Activated CD4-positive, alpha-beta T cell treated with anti-CD3 and anti-CD28 coated beads, Interleukin-2, amount 50 U/mL, for 24 hours (primary cell): ENCODE measurements at regions not wholly inside any gene's neighbourhood (a gene's known extent, or its start where the extent isn't known, plus 50 kb on each side); places are given as distances from the start of the nearest gene placed in this dataset.

Source experiments
- DNase-seq, 2 donors: peaks; one replicate each; pipeline ENCODE4 v3.0.0-alpha.2; 2020; ENCODE audit warnings: low read depth in 1 of 2, low spot score in 1 of 2

DNA sequence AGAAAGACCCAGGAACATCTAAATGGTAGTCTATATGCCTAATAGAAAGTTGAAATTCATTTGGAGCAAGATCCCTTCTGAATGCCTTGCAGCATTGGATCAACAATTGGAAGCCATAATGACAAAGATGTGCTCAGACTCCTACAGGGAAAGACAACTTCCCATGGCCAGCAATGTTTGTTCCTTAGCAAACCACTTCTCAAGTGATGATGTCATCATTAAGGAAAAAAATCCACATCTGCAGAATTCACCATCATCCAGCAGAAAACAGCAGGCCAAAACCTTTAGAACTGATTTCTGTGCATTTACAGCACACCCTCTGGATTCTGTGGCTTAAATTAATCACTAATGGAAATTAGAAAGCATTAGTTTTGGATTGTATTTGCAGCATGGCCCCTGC, 82.4 kb upstream of the ZIC3 start:
- DNase-seq, result no peak

GRCh38 chrX:137482136-137482535, 83.8 kb upstream of the ZIC3 start:
- no peak for DNase-seq

GRCh38 chrX:137479386-137479785, 86.5 kb upstream of the ZIC3 start:
- DNase-seq, result no peak

- DNase-seq, result no peak
Observed at GRCh38 chrX:137441711-137442110, 124.2 kb upstream of the ZIC3 start.

GRCh38 chrX:137432609-137433008, 133.3 kb upstream of the ZIC3 start:
- no peak for DNase-seq

DNA sequence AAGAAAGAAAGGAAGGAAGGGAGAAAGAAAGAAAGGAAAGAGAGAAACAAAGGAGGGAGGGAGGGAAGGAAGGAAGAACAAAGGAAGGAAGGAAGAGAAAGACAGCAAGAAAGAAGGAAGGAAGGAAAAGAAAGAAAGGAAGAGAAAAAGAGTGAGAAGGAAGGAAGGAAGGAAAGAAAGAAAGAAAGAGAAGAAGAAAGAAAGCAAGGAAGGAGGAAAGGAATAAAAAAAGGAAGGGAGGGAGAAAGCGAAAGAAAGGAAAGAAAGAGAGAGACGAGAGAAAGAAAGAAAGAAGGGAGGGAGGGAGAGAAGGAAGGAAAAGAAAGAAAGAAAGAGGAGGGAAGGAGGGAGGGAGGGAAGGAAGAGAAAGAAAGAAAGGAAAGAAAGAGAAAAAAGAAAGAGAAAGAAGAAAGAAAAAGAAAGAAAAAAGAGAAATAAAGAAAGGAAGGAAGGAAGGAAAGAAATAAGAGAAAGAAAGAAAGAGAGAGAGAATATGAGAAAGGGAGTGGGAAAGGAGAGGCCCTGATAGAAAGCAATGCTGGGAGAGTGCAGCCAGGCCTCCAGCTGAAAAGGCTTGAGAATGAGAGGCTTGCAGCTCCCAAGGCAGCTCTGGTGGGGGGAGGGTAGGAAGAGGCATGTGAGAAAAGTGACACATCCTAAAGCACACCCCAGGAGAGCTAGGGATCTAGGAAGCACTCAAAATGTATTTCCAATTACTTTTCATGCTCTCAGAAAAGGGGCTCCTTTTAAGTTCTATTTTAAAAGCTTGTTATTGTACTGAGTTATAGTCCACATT, 134.0 kb upstream of the ZIC3 start:
- DNase-seq, result no peak

- DNase-seq, result no peak
Observed at GRCh38 chrX:137430984-137431475, 134.9 kb upstream of the ZIC3 start.

DNA sequence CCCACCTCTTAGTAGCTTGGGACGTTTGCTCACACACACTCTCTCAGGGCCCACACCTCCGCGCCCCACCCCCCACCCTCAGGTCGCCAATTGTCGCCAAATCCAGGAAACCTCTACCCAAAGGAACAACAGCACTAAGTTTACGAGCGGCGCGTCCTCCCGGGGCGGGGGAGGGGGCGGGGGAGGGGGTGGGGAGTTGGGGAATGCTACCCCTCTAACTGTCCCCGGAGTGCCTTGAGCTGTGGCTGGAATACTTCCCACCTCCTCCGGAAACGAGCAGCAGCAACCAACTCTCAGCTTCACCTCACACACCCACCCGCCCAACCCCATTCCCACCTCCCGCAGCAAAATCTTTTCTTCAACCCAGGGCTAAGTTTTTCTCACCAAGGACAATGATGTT, 135.6 kb upstream of the ZIC3 start:
- no peak for DNase-seq

DNA sequence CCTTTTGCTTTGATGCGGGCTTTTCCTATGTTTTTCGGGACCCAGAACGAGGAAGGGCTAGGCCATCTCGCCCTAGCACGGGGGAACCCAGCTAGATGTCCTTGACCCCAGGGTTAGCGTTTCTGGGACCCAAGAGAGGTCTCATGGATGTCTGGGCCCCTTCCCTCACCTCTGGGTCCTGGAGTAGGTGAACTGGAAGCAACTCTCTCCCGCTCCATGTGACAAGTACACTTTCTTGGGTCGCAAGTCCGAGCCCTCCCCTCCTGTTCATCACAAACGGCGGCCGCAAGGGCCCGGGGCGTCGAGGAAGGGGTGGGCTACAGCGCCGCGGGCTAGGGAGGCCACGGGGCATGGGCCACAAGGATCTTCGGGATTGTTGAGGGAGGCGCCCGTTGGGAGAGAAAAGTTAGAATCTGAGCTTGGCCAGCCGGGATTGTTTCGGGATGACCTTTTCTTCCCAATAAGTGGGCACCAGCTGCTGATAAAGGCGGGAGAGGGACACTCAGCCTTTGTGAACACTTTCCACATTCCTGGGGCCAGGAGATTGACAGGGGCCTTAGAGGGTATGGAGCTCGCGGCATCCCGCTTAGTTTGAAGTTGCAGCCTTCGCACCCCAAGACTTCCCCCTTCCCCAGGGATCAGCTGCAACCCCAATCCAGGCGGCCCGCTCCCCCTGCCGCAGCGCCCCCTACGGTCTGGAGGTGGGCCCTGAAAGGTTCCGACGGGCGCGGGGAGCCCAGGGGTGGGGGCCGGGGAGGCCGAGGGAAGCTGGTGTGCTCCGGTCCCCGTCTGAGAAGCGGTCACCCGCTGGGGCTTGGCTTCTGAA, 136.9 kb upstream of the ZIC3 start:
- no peak for DNase-seq

DNA sequence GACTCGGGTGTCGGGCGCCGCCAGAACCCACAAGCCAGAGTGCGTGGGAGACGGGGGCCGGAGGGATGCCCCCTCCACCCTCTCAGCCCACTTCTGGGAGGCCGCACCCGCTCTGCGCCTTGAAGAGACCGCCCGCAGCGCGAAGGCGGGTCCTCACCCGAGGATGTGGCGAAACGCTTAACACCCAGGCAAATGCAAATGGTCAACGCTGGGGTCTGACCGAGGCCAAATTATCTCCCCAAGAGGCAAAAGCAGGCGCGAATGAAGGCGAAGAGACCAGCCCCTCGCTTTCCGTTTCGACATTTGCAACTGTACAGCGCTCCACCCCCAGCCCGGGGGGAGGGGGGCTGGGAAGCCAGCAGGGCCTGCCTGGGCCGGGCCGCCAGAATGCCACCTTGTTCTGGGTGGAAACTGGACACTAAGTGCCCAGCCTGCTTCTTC, 137.7 kb upstream of the ZIC3 start:
- no peak for DNase-seq

DNA sequence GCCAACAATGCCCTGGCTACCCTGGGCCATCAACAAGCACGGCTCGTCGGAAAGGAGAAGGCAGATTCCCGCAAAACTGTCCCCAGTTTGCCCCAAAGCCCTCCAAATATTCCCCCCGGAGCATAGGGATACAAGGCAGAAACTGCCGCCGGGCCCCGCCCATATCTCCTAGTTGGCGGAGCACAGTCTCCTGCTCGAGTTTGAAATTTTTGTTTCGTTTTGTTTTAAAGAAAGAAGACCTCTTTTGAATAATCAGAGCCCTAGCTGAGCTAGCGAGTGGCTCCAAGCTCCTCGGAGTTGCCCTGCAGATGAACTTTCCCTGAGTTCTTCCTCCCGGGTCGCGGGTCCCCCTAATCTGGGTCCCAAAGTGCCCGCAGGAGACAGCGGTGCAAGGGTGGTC, 138.1 kb upstream of the ZIC3 start:
- no peak for DNase-seq

GRCh38 chrX:137427426-137427778, 138.5 kb upstream of the ZIC3 start:
- no peak for DNase-seq

- no peak for DNase-seq
Observed at GRCh38 chrX:137426695-137427425, 139.1 kb upstream of the ZIC3 start.

GRCh38 chrX:137425986-137426385, 139.9 kb upstream of the ZIC3 start:
- DNase-seq, result no peak

DNA sequence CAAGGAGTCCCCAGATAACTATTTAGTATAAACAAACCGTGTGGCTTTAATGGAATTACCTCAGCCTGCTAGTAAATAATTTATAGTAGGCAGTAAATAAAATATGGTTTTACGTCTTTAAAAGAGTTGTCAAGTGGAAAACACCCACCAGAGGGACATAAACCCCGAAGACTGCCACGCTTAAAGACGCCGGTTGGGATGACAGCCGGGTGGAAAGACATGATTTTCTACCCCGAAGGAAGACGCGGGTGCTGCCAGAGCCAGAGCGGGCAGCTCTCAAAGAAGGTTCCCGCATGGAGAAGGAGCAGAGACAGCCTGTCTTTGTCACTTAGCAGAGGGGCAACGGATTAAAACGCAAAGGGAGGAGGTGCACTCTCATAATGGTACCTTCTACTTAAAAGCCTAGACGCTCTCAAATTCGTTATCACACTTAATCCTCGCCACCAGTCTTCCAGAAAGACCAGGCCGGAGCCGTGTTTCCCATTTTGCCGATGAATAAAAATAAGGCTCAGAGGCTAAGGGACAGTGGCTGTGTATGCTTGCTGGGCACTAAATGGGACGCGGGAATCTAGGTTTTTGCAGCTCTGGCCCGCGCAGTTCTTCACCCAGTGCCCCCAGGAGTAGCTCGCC, 140.5 kb upstream of the ZIC3 start:
- DNase-seq, result no peak

DNA sequence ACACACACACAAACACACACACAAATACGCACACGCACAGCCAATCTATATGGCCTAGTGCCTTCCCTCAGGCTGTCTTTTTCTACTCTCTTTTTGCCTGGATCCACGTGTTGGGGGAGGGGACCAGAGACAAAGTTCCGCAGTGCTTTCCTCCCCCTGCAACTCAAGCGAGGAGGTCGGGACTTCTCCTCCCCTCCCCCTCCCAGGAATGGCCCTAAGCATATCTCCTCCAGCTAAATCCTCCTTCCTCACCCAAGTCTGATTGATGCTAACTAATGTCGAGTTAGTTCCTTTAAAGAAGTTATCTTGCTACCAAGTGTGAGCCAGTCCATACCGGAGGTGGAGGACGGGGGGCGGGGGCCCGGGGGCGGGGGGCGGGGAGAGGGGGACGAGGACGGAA, 141.2 kb upstream of the ZIC3 start:
- no peak for DNase-seq

DNA sequence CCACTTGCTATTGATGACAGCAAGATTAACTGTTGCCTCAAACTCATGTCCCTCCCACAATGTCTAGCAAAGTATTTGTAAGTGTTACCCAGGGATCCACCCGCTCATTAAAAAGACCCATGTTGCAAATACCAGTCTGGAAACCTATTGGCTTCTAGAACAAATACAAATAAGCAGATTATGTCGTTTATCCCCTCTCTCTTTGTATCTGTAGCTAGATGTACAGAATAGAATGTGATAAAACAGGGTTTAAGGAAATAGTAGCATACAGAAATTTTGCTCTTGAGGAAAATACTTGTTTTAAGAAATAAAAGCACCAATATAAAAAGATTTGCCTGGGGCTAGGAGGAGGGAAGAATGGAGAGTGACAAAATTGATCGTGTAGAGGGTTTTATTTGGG, 142.7 kb upstream of the ZIC3 start:
- no peak for DNase-seq

GRCh38 chrX:137418086-137418485, 147.8 kb upstream of the ZIC3 start:
- no peak for DNase-seq

DNA sequence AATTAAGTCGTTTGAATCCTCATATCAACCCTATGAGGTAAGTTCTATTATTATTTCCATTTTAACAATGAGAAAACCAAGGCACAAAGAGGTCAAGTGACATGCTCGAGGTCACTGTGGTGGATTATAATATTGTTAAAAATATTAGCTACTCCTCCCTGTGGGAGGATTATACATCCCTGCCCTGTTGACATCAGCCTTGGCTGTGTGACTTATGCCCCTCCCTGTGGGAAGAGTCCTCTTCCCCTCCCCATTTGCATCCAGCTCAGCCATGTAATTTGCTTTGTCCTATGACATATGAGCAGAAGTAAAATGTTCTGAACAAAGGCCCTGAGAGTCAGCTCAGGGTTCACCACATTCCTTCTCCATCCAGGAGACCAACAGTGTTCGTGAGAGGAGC, 152.7 kb upstream of the ZIC3 start:
- no peak for DNase-seq

DNA sequence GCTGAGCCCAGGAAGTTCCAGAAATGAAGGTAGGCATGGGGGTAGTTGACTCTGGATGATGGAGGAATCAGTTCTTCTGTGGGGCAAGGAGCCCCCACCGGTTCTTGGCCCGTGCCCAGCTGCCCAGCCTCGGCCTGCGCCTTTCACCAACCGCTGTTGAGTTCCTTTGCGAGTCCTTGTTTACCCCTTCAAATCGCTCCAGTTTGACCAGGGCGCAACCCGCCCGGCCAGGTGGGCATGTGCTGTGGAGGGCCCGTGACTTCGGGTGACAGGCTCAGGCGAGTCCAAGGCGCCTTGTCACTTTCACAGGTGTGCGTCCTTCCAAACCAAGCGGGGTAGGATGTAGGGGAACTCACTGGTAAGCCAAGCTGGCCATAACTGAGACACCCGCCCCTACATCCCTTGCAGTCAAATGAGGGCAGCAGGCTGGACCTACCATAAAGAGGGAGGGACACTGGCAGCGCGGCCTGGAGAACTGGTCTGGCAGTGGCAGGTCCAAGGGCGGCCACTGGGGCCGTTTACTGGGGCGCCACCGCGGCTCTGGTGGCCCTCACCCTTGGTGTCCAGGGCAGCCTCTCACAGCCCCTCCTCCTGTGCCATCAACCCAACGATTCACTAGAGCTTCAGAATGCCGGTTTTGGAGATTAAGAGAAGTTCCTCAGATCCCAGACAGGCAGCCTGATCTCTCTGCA, 160.3 kb upstream of the ZIC3 start:
- no peak for DNase-seq

GRCh38 chrX:137401092-137401491, 164.8 kb upstream of the ZIC3 start:
- DNase-seq, result no peak
